GM12878 (cell line): ENCODE measurements at regions not wholly inside any gene's neighbourhood (a gene's known extent, or its start where the extent isn't known, plus 50 kb on each side); places are given as distances from the start of the nearest gene placed in this dataset.

Experiments used
- ATAC-seq: fragments of 200-7000 bp; cut with Tn5 transposase; 3 replicates; pipeline ENCODE4 v1.9.1; 2020; ENCODE audit warnings: mild to moderate bottlenecking, moderate library complexity
- BruUV-seq: library from RNA; stranded (reverse); fragments of 400-500 nt; replicated peaks from 2 replicates; lab custom pipeline; 2021; lab: Mats Ljungman, UMichigan
- CTCF ChIA-PET: fragments of 300-600 bp; sonication (Branson Sonifier 250); formaldehyde crosslinking; extraction: SDS; loops from one replicate; lab custom pipeline; 2021; ENCODE audit warnings: inconsistent platforms; lab: Yijun Ruan, JAX
- POLR2A ChIA-PET: fragments of 350-600 bp; formaldehyde crosslinking; extraction: SDS; loops from one replicate; lab custom pipeline; 2021; ENCODE audit warnings: inconsistent platforms; lab: Charles Lee
- RAD21 ChIA-PET: fragments of 300-600 bp; sonication (Branson Sonifier 250); formaldehyde crosslinking; loops from one replicate; lab custom pipeline; 2023; ENCODE audit warnings: antibody characterized with exemption; ENCODE audit not compliant: unreplicated experiment; lab: Charles Lee
- SMC1A ChIA-PET: fragments of 300-600 bp; sonication (Branson Sonifier 250); formaldehyde crosslinking; loops from one replicate; lab custom pipeline; 2023; ENCODE audit not compliant: unreplicated experiment, uncharacterized antibody; lab: Charles Lee
- DNase-seq: peaks from one replicate; pipeline ENCODE4 v3.0.0-alpha.2; 2011; ENCODE audit warnings: low read depth, low spot score
- FAIRE-seq: peaks from 3 replicates; lab custom pipeline; 2011; peaks lifted over from hg19 to GRCh38; lab: Jason Lieb, UNC
- H2AFZ ChIP-seq: 2 replicates; pipeline ENCODE4 v1.6.0; 2011; ENCODE audit warnings: low read depth, low read length, control low read depth; ENCODE audit not compliant: control insufficient read depth
- H3K27ac ChIP-seq: 2 replicates; pipeline ENCODE4 v1.5.1; 2011; ENCODE audit warnings: control low read depth; ENCODE audit not compliant: control insufficient read depth, insufficient read depth
- H3K27me3 ChIP-seq, 2 experiments: replicated peaks in 1 of 2; 2 replicates each; pipeline versions ENCODE4 v1.6.0 to v1.6.1; 2011; ENCODE audit warnings: low read length in 1 of 2; ENCODE audit not compliant: control insufficient read depth in 2 of 2, insufficient read depth in 2 of 2
- H3K36me3 ChIP-seq, 2 experiments: 2 replicates each; pipeline ENCODE4 v1.5.1; 2011; ENCODE audit warnings: low read length in 1 of 2; ENCODE audit not compliant: control insufficient read depth in 2 of 2, insufficient read depth in 2 of 2
- H3K4me1 ChIP-seq: 2 replicates; pipeline ENCODE4 v1.6.1; 2011; ENCODE audit warnings: mild to moderate bottlenecking, low read length, moderate library complexity, mixed read lengths; ENCODE audit not compliant: control insufficient read depth, insufficient read depth
- H3K4me2 ChIP-seq: 2 replicates; pipeline ENCODE4 v1.6.0; 2011; ENCODE audit warnings: control low read depth; ENCODE audit not compliant: control insufficient read depth, insufficient read depth
- H3K4me3 ChIP-seq: fragments of 200-600 bp; sonication (generic); 2 replicates; pipeline ENCODE4 v1.5.1; 2016
- H3K79me2 ChIP-seq: 2 replicates; pipeline ENCODE4 v1.6.0; 2011; ENCODE audit warnings: low read length; ENCODE audit not compliant: control insufficient read depth, insufficient read depth
- H3K9ac ChIP-seq: 2 replicates; pipeline ENCODE4 v1.8.0; 2011; ENCODE audit warnings: low read length, control low read depth, mixed read lengths; ENCODE audit not compliant: control insufficient read depth, insufficient read depth
- H3K9me3 ChIP-seq: replicated peaks from 3 replicates; pipeline ENCODE4 v1.5.1; 2011; ENCODE audit warnings: mild to moderate bottlenecking, low read length; ENCODE audit not compliant: control insufficient read depth, insufficient read depth
- H4K20me1 ChIP-seq: 2 replicates; pipeline ENCODE4 v1.6.0; 2011; ENCODE audit not compliant: control insufficient read depth, insufficient read depth
- ATF3 ChIP-seq: IDR thresholded peaks from 2 replicates; pipeline ENCODE4 v1.6.1; 2011; ENCODE audit warnings: low read depth, mild to moderate bottlenecking, low read length, moderate library complexity, borderline replicate concordance; ENCODE audit errors: extremely low read depth
- CREM ChIP-seq: IDR thresholded peaks from 2 replicates; pipeline ENCODE4 v1.6.1; 2014; ENCODE audit warnings: antibody characterized with exemption, low read depth
- JUNB ChIP-seq: IDR thresholded peaks from 2 replicates; pipeline ENCODE4 v1.6.1; 2016; ENCODE audit warnings: antibody characterized with exemption, mild to moderate bottlenecking
- JUND ChIP-seq: IDR thresholded peaks from 2 replicates; pipeline ENCODE4 v1.6.1; 2012; ENCODE audit warnings: low read depth, mild to moderate bottlenecking, low read length, improper control_type of control experiment, moderate library complexity
- KAT2A ChIP-seq: conservative IDR thresholded peaks from 2 replicates; pipeline ENCODE4 v1.6.1; 2011; ENCODE audit warnings: low read depth, low read length; ENCODE audit not compliant: control insufficient read depth
- MEF2A ChIP-seq: IDR thresholded peaks from 2 replicates; pipeline ENCODE4 v1.6.1; 2011; ENCODE audit warnings: low read depth, mild to moderate bottlenecking, low read length, moderate library complexity; ENCODE audit not compliant: insufficient read depth
- RAD21 ChIP-seq: IDR thresholded peaks from 2 replicates; pipeline ENCODE4 v1.6.1; 2011; ENCODE audit warnings: mild to moderate bottlenecking, low read depth, low read length, moderate library complexity; ENCODE audit not compliant: insufficient read depth
- RBBP5 ChIP-seq: fragments of 200-600 bp; sonication (generic); conservative IDR thresholded peaks from 2 replicates; pipeline ENCODE4 v1.6.1; 2016
- SIN3A ChIP-seq: IDR thresholded peaks from 2 replicates; pipeline ENCODE4 v1.6.1; 2012; ENCODE audit warnings: low read depth, low read length, improper control_type of control experiment
- SMAD5 ChIP-seq: IDR thresholded peaks from 2 replicates; pipeline ENCODE4 v1.6.1; 2016; ENCODE audit warnings: antibody characterized with exemption, low read depth
- ZNF622 ChIP-seq: fragments of 450-650 bp; IDR thresholded peaks from 2 replicates; pipeline ENCODE4 v1.6.1; 2017; ENCODE audit warnings: mild to moderate bottlenecking, inconsistent platforms
- WGBS: methylation state at CpG from one replicate; pipeline ENCODE4 v1.1.6; 2016; ENCODE audit warnings: low lambda C conversion rate; ENCODE audit not compliant: insufficient replicate concordance, insufficient coverage; ENCODE audit errors: missing lambda C conversion rate; 5-methylcytosine and 5-hydroxymethylcytosine counted together
- in situ Hi-C: fragments of 300-500 bp; cut with MboI; formaldehyde crosslinking; loops from 9 replicates; pipeline ENCODE4 v1.14.3; 2018; ENCODE audit warnings: mixed read lengths
- intact Hi-C: fragments of 100-400 bp; cut with micrococcal nuclease; formaldehyde crosslinking; loops from one replicate; pipeline ENCODE4 v1.14.2; 2022; ENCODE audit not compliant: unreplicated experiment
- TF ChIP-seq, protein P1 (sequence below): fragments of 450-650 bp; IDR thresholded peaks from 2 replicates; pipeline ENCODE4 v1.6.1; 2017; ENCODE audit warnings: mild to moderate bottlenecking, moderate library complexity
- TF ChIP-seq, protein P2 (sequence below), 3 experiments: IDR thresholded peaks in 2 of 3; conservative IDR thresholded peaks in 1 of 3; 2 replicates each; pipeline ENCODE4 v1.5.1; 2011; ENCODE audit warnings: low read depth in 3 of 3, low read length in 3 of 3, mild to moderate bottlenecking in 3 of 3, control low read depth in 2 of 3, moderate library complexity in 2 of 3, inconsistent platforms in 1 of 3, mixed read lengths in 1 of 3; ENCODE audit not compliant: control insufficient read depth in 2 of 3, insufficient read depth in 1 of 3; ENCODE audit errors: extremely low read depth in 1 of 3

DNA sequence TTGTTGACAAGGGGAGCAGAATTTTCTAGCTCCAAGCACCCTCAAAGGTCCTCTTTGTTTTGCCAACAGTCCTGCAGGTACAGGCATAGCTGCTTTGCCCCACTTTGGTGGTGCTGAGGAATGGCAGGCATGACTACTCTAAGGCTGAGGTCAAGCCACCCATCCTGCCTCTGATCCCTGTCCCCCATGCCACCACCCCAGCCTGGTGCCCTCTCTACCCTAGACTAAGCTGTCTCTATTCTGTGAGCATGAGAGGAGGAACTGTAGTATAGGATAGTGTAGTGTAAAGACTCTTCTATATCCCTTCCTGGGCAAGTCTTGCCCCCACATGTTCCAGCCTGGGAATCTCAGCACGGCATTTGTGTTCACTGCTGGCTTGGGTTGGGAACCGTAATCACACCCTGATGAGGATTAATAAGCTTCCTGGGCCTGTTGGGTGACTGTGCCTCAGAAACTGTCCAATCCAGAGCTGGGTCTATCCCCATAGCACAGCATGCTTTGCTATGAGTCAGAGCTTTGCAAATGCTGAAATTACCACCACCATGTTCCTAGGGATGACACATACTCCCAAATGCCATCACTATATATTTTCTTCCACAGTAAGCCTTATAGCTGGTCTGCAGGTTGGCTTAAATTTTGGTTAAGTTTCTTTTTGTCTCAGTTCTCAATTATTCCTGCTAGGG, 105.7 kb upstream of the PPP2R5A start (continued):
- TF ChIP-seq, protein P1, sequence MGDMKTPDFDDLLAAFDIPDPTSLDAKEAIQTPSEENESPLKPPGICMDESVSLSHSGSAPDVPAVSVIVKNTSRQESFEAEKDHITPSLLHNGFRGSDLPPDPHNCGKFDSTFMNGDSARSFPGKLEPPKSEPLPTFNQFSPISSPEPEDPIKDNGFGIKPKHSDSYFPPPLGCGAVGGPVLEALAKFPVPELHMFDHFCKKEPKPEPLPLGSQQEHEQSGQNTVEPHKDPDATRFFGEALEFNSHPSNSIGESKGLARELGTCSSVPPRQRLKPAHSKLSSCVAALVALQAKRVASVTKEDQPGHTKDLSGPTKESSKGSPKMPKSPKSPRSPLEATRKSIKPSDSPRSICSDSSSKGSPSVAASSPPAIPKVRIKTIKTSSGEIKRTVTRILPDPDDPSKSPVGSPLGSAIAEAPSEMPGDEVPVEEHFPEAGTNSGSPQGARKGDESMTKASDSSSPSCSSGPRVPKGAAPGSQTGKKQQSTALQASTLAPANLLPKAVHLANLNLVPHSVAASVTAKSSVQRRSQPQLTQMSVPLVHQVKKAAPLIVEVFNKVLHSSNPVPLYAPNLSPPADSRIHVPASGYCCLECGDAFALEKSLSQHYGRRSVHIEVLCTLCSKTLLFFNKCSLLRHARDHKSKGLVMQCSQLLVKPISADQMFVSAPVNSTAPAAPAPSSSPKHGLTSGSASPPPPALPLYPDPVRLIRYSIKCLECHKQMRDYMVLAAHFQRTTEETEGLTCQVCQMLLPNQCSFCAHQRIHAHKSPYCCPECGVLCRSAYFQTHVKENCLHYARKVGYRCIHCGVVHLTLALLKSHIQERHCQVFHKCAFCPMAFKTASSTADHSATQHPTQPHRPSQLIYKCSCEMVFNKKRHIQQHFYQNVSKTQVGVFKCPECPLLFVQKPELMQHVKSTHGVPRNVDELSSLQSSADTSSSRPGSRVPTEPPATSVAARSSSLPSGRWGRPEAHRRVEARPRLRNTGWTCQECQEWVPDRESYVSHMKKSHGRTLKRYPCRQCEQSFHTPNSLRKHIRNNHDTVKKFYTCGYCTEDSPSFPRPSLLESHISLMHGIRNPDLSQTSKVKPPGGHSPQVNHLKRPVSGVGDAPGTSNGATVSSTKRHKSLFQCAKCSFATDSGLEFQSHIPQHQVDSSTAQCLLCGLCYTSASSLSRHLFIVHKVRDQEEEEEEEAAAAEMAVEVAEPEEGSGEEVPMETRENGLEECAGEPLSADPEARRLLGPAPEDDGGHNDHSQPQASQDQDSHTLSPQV = no peak
- no peak for TF ChIP-seq SIN3A

DNA sequence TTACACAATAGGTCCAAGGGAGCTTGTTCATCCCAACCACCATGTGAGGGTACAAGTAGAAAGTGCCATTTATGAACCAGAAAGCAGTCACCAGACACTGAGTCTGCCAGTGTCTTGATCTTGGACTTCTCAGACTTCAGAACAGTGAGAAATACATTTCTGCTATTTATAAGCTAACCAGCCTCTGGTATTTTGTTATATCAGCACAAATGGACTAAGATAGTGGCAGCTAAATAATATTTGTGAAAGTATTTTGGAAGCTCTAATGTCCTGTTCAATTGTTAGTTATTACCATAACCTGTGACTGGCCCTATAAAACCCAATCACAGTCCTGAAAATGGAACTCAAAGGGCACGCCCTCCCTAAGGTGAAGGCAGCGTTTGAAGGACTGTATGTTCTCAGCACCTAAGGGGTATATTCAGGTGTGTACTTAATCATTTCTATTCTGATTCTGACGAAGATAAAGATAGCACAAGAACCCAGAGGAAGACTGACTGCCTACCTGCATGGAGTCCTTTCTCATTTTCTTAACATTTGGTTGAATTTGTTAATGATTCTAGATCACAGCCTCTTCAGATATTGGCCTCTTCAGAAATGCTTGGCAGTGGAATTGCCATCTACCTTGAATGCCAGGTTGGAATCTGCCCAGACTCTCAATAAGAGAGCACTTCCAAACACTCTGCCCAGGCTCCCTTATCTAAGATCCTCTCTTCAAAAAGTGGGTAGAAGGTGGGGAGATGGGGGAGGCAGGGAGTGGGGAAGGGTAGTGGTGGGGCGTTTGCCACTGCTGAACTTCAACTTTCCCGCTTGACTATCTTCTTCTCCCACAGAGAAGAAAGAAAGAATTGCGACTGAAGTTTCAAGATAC, 104.0 kb upstream of the PPP2R5A start:
- ChIA-PET POLR2A (no interaction called here), CTCF (no interaction called here), RAD21 (interaction anchor here (0.5 kb wide), 1 partner anchor 18 kb away, joined by 3 read pairs; no protein-coding TSS in a partner anchor), SMC1A (interaction anchor here (1.2 kb wide), 1 partner anchor 18 kb away, joined by 3 read pairs; no protein-coding TSS in a partner anchor)
- H3K4me3 ChIP-seq = no peak overlapping the region
- H3K4me2 ChIP-seq = no peak overlapping the region
- H3K9ac ChIP-seq = no peak overlapping the region
- 52% methylated on average over 6 of the region's 6 CpGs for WGBS
- H3K79me2 ChIP-seq = no peaks in the 10 kb centered on the region
- H3K9me3 ChIP-seq = no peaks in the 10 kb centered on the region
- ATAC-seq (no peak), DNase-seq (no peak), FAIRE-seq (no peak)
- no peaks in the 10 kb centered on the region for H3K4me1 ChIP-seq
- no peak overlapping the region for H3K27ac ChIP-seq
- no TSS peak for BruUV-seq
- no peaks in the 10 kb centered on the region for H3K36me3 ChIP-seq
- no peak overlapping the region for H2AFZ ChIP-seq
- in situ Hi-C loops (no loop called here), intact Hi-C loops (no loop called here)
- no peaks in the 10 kb centered on the region for H3K27me3 ChIP-seq
- no peaks in the 10 kb centered on the region for H4K20me1 ChIP-seq
- TF ChIP-seq MEF2A (no peak), KAT2A (no peak), JUNB (no peak), ZNF622 (no peak), JUND (no peak), CREM (no peak), ATF3 (no peak), RBBP5 (no peak), RAD21 (no peak), SMAD5 (no peak)
- TF ChIP-seq, protein P2, sequence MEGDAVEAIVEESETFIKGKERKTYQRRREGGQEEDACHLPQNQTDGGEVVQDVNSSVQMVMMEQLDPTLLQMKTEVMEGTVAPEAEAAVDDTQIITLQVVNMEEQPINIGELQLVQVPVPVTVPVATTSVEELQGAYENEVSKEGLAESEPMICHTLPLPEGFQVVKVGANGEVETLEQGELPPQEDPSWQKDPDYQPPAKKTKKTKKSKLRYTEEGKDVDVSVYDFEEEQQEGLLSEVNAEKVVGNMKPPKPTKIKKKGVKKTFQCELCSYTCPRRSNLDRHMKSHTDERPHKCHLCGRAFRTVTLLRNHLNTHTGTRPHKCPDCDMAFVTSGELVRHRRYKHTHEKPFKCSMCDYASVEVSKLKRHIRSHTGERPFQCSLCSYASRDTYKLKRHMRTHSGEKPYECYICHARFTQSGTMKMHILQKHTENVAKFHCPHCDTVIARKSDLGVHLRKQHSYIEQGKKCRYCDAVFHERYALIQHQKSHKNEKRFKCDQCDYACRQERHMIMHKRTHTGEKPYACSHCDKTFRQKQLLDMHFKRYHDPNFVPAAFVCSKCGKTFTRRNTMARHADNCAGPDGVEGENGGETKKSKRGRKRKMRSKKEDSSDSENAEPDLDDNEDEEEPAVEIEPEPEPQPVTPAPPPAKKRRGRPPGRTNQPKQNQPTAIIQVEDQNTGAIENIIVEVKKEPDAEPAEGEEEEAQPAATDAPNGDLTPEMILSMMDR (IDR thresholded peaks at IDR 0.05 in 2 of 3, conservative IDR thresholded peaks at IDR 0.05 in 1 of 3; ENCODE audit: control insufficient read depth in 2 of 3, extremely low read depth in 1 of 3, insufficient read depth in 1 of 3, low read depth in 3 of 3, low read length in 3 of 3) = no peak
